GM21529 (cell line): ENCODE measurements at regions not wholly inside any gene's neighbourhood (a gene's known extent, or its start where the extent isn't known, plus 50 kb on each side); places are given as distances from the start of the nearest gene placed in this dataset.

Experiments used
- ATAC-seq: cut with Tn5 transposase; IDR thresholded peaks from one replicate; pipeline ENCODE4 v1.9.1; 2021; ENCODE audit not compliant: unreplicated experiment

DNA sequence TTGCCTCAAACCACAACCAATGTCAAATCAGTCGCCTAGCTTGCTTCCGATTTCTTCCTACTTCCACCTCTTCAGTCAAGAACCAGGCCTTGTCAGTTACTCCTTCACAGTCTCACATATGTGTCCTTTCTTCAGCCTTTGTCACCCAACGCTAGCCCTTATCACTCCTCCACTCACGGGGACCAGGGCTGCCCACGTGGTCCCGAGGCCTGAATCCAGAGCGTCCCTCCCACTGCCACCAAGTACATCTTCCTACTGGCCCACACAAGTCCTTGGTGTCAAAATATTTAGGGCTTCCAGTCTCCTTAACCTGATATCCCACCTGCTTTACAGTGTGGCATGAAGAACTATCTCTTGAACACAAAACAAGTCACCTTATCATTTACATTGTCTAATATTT is 119.1 kb upstream of the SPRED2 start:
- ATAC-seq = no peak

DNA sequence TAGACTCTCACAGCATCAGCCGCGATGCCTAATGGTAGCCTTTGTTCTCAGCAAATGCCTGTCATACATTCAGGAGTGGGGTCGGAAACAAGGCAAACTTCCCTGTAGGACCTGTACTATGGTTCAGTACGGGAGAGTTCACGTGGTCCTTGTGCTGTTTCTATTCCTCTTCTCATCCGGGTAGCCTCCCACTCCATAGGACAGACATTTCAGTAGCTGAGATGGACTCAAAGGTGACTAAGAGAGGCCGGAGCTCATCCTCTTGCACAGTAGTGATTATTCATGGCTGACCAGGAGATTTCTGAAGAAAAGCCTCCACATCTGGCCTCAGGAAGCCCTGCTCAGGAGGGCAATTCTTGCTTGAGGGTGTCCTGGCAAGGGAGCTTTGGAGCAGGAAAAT is 117.8 kb upstream of the SPRED2 start:
- no peak for ATAC-seq

DNA sequence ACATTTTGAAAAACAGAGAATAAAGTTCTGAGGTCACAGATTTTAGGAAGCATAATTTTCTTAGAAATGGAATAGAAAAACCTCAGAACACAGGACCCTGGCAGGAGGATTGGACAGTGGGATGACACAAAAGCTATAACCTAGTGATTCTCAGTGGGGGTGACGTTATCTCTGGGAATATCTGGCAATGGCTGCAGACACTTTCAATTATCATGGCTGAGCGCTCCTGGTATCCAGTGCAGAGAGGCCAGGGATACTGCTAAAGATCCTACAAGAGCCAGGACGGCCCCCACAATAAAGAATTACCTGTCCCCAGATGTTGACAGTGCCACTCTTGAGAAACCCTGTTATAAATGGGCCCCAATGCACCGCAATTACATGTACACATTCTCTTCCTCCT is 117.2 kb upstream of the SPRED2 start:
- no peak for ATAC-seq

DNA sequence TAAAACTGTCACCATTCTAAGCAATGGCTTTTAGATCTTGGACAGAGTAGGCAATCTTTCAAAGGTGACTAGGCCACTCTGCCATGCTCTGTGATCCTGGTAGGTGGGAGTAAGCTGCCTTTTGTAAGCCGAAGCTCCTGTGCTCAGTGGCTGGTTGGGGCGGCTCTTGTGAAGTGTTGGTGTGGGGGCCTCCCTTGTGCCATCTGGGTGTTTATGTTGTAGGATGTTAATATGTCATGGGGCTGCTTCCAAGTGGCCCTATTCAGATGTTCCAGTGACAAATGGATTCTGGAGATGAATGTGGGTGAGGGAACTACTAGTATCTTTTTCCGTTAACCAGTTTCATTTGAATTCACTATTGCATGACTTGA is 116.8 kb upstream of the SPRED2 start:
- ATAC-seq = no peak

DNA sequence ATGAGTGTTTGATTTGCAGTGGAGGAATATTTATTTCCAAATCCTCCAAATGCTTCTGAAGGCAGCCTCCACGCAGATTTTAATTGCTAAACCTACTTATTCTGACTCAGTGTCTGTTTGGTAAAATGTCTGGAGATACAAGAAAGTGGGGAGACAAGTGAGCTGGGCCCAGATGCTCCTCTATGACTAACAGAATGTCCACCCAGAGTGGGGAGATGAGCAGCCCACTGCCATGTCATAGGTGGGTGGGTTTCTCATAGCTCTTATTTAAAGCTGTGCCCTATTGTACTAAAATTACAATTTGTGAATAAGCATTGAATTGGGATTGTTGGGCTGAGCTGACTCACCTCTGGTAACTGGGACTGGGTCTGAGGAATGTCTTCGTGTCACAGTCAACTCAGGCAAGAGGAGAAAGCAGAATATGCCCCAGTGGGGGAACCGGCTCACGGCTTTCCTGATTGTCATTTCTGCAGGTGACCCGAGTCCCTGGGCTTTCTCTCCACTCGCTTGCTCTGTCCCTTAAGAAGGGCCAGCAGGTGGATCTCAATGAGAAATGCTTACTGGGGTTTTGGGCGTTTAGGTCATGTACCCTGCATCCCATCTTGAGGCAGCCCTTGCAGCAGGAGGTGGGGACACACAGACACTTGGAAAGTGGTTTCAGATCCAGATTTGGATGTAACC is 116.3 kb upstream of the SPRED2 start:
- ATAC-seq = no peak

DNA sequence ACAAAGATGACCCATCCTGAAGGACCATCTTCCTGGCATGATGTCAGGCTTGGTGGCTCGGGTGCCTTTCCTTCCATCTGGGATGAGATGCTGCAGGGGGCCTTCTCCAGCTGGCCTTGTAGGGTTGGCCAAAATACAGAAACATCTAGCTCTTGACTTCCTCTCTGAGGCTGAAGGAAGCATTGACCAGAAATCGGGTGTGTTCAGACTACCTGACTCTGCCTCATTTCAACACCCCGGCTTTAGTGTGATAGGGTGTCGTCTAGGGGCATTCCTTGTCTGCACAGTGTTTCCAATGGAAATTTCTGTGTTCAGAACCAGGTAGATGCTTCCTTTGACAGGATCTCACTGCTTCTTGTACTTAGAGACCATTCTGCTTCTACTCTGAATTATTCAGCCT is 115.7 kb upstream of the SPRED2 start:
- no peak for ATAC-seq

DNA sequence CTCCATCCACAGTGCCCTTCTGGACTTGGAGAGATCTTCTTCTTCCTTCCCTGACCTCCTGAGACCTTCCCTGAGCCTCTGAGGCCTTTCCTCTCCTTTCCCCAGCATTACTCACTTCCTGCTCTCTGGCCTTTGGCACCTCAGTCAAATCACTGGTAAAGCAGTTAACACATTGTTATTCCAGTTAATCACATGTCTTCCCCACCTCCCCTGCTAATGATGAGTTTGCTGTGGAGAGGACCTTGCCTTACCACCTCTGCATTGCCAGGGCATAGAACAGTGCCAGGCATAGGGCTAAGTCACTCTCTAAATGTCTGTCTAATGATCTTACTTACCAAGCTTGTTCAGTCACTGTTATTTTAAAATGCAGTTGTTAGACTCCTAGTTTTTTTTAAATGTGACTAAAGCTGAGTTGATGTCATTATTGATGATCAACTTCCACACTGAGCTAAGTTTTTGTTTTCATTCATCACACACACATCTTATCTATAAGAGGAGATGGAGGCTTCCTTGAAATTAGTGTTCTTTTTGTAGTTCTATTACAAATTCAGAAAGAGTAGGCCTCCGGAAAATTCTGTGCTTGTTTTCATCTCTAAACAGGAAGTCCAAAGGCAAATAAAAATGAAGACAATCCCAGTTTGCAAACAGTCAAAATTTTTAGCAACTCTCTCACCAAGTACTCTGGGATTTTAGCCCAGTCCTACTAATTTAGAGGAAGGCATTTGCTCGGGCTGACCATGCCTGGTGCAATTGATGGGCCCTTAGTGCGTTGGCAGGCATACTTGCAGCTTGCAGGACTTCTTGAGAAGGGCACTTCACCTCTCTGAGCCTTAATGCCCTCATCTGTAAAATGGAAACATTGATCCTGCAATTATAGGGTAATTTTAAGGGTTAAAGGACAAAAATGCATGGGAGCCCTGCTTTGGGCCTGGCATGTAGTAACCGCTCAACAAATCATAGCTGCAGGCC is 113.7 kb upstream of the SPRED2 start:
- no peak for ATAC-seq

DNA sequence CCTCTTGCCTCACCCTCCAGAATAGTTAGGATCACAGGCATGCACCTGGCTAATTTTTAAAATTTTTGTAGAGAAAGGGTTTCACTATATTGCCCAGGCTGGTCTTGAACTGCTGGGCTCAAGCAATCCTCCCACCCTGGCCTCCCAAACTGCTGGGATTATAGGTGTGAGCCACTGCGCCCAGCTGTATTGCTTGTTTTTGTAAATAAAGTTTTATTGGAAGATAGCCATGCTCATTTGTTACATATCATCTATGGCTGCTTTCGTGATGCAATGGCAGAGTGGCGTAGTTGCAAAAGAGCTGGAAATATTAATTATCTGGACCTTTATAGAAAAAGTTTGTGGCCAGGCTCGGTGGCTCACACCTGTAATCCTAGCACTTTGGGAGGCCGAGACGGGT is 109.4 kb upstream of the SPRED2 start:
- ATAC-seq = no peak

DNA sequence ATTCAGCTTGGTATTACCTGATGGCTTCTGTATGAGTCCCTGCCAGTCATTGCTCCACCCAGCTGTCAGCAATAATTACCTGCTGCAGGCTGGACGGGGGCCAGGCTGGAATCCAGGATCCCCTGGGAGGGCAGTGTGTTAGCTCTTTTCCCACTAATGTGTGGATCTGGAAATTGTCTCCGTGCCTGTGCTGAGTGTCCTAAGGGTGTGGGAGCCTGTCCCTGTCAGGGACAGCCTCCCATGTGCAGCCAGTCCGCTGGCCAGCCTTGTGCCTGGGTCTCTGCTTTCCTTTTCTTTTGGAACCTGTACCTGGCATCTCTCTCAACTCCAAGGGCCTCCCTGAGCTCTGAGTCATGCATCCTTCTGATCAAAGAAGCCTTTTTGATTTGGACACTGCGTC is 107.2 kb upstream of the SPRED2 start:
- no peak for ATAC-seq

DNA sequence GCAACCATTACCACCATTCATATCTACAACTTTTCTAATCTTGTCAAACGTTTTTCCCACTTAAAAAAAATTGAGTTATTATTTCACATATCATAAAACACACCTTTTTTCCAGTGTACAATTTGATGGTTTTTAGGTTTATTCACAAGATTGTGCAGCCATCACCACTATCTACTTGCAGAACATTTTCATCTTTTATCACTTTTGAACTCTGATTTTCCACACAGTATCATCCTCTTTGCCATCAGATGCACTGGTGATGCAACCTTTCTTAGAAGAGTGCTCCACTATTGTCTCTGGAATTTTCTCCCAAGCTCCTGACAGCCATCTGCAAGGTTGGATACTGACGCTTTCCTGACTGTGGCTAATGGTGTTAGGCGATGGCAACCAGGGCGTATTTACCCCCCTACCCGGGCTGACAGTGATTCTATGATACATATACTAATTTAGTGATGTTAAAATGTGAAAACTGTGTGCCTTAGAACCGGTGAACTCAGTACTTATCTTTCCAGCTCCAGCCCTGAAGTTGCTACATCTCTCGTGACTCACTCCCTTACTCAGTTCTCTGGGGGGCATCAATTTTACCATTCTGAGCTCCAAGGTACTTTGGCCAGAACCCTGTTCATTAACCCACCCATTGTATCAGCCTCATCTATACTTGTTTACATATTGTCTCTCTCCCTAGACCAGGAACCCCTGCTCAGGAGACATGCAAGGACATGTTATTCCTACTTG is 105.4 kb upstream of the SPRED2 start:
- no peak for ATAC-seq

DNA sequence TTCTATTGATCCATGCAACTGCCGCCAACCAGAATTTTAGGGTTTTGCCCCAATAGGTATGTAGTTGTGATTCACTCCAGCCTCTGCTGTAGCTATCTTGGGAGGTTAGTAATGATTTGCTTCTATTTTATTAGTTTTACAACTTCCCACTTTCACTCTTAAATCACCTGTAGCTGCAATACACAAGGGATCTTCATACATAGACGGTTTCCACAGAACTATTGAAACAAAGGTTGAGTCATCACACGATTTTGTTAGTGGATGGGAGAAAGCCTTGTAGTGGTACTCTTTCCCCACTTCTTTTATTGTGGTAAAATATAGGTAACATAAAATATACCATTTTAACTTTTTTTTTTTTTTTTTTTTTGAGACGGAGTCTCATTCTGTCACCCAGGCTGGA is 104.2 kb upstream of the SPRED2 start:
- peak; percentile 94 for ATAC-seq

DNA sequence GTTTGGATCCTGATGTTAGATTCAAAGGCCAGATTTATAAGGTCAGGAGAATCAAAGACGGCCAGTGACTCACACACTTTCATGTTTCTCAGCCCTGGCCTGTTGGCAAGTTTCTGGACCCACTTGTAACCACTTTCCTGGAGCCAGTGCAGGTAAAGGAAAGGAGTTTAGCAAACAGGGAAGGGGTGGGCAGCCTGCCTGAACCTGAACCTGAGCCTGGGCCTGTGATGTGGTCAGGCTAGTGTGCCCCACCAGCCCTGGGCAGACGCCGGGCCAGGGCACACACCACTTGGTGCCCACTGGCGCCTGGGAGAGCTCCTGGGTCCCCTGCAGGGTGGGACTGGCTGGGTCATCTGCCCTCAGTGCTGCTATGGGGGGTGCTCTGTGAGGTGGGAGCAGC is 100.5 kb upstream of the SPRED2 start:
- ATAC-seq = no peak

DNA sequence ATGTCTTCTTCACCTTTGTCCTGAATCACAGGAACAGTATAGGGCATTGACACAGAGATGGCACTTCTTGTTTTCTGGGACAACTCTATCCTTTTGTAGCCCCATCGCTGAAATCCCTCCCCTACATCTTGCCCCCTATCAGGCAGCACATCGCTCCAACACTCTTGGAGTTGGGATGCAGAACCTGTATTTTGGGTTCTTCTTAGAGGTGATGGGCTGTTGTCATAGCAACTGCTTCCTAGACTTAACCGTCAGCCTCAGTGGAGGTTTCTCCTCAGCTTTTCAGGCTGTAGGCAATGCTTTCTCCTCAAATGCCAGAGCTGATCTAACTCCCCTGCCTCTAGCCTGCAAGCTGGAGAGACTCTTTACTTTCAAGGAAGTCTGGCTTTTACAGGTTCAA is 99.9 kb upstream of the SPRED2 start:
- ATAC-seq = no peak

DNA sequence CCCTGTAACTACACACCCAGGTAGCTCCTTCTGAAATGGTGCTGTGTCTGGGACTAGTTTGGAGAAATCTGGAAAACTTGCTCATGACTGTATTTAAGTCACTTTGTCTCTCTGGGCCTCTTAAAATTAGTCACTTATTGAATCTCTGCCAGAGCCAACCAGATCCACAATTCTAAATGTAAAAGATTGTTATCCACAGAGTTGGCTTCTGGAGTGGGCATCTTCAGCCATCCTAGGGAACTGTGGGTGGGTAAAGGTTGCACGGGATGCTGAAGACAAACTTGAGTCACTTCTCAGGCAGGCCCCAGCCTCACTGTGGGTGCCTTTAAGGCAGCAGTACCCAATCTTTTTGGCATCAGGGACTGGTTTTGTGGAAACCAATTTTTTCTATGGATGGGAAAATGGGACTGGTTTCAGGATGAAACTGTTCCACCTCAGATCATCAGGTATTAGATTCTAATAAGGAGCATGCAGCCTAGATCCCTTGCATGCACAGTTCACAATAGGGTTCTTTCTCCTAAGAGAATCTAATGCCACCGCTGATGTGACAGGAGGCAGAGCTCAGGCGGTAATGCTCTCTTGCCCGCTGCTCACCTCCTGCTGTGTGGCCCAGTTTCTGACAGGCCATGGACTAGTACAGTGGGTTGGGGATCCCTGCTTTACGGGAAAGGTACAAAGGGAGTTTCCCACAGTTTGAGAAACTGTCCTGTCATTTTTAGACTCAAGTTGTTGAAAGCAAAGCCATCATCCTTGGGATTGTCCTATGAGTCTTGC is 98.3 kb upstream of the SPRED2 start:
- no peak for ATAC-seq

DNA sequence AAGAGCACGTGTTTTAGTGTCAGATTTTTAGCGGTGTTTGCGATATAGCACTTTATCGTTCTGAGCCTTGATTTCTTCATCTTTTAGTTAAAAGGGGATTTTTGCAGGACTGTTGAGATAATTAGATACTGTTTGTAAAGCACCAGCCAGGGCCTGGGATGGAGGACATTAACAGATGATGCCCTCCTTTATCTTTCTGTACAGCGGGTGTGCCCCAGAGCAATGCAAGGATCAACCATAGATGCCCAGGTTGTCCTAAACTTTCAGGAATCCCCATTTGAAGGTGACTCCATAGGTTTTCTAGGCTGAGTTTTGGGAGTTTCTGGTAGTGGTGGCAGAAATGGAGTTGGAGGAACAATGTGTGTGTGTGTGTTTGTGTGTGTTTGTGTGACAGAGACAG is 97.0 kb upstream of the SPRED2 start:
- no peak for ATAC-seq

DNA sequence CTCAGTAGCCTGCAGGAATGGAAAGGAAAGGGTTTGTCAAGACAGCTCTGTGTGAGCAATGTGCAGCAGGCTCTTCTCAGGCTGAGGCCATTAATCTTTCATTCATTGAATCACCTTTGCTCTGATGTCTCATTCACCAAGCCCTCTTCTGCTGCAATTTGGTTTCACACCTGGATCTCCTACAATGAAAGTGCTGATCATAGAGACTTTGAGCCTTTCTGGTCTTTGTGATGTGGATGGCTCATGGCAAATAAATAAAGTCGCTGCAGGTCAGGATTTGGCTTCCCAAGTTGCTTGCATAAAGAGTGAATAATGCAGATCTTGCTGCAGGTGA is 95.8 kb upstream of the SPRED2 start:
- ATAC-seq = no peak

DNA sequence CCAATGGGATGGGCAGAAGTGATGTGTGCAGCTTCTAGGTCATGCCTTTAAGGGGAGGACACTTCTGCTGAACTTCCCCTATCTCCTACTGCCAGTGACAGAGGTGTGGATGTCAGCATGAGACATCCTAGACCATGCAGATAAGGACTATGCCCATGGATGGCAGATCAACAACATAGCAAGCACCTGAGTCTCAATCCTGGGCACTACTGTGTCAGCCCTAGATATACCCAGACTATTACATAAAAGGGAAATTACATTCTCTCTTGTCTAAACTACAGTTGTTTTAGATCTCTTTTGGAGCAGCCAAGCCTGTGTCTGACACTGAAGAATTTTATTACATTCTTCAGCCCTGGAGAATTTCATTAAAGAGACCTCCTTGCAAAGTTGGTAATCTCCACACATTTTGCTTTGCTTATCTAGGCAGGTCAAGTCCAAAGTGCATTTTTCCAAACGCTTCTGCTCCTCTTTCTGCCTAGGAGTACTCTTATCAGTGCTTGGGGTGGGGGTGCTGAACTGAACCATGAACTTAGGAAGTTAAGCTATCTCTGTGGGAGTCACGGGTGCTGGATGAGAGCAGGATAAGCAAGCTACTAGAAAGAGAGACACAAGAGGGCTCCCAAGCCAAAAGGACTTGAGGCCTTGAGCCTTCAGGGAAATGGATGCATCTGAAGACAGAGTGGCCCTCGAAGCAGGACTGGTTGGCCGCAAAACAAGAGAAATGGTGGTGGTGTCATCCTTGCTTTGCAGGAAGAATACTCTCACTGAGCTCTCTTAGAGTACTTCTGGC is 95.2 kb upstream of the SPRED2 start:
- ATAC-seq = no peak

DNA sequence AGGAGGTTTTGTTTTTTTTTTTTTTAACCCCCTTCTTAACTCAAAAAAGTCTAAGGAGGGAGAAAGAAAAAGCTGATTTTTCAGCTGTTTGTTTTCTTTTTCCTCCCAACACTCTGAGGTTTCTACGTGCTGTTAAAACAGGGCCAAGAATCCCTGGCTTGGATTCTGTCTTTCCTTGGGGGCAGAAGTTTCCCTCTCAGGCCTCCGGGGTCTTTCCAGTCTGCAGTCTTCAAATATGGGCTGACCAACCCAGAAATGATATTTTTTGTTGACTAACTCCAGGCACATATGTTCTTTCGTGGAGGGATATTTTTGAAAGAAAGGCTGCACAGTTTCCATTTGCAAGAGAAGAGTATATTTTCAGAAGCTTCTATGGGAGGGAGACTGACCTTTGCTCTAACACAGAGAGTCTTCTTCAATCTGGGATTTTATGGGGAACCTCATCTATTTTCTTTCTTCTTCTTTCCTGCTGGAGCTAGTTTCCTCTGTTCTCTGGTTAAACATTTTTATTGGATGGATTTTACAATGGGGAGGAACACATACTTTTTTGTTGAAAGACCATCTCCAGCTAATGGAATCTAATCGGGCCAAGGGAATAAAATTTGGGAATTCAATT is 93.3 kb upstream of the SPRED2 start:
- ATAC-seq = no peak

DNA sequence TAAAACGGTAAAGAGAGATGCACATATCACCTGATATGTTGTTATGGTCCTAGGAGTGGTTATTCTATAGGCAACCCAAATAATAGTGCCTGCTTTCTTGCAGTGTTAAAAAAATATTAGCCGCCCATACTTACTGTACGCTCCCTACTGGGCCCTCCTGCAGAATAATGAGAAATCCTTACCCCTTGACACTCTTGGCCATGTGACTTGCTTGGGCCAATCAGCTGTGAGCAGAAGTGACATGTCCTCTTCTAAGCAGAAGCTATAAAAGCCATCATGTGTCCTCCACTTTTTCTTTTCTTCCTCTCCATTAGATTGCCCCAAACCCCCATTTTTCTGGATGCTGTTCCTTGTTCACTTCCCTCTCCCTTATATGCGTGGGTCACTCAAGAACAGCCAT is 90.5 kb upstream of the SPRED2 start:
- ATAC-seq = no peak

DNA sequence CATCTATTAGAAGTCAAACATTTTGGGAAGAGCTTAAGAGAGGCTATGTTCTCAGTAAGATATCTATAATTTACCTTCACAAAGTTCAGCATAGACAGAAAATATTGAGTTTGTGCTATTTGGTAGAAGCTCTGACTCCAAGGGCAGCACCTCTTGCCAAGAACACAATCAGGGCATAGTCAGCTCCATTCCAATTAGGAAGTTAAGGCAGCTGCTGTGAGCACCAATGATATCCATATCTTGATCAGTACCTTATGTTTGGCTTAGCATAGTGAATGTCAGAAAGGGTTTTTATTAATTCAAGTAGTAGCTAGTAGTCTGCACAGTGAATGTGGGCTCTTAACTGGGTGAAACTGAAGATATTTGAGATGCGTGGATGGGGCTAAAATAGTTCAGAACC is 86.4 kb upstream of the SPRED2 start:
- ATAC-seq = no peak
